Hematopoietic multipotent progenitor cell treated with erythropoietin and hydrocortisone succinate and interleukin-3 and kit ligand, for 15 days (in vitro differentiated cells): ENCODE measurements at regions not wholly inside any gene's neighbourhood (a gene's known extent, or its start where the extent isn't known, plus 50 kb on each side); places are given as distances from the start of the nearest gene placed in this dataset.

Experiments
- DNase-seq: peaks from one replicate; pipeline ENCODE4 v3.0.0-alpha.2; 2015; ENCODE audit warnings: low spot score

- DNase-seq, result no peak
These were observed 85.2 kb downstream of the NR2F2 start for GRCh38 chr15:96415513-96416217.

DNA sequence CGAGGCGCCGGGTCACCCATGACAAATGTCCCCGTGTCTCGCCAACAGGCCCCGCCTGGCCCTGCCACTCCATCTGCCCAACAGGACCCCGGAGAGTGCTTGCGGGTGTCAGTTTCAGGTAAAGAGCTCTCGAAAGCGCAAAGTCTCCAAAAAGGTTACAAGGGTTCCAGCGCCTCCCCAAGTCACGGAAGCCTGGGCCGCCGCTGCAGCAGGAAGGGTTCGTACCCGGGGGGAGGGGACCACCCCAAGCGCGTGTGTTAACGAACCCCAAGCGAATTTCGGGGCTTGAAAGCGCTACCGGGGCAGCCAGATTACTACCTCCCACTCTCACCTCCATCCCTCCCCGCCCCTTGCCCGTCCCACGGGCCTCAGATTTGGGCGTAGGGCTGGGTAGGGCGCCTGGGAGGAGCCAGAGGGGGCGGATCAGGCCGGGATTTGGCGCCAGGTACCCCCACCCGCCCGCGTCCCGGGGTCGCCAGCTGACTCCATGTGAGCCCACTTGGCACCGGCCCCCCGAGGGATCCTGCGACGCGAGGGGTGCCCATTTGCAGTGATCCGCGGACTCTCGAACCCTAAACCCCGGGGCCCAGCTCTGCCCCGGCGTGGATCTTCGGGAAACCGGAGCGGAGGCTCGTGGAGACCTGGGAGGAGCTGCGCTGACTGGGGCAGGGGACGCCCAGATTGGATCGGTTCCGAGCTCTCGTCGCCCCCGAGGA lies 85.9 kb downstream of the NR2F2 start:
- no peak for DNase-seq

GRCh38 chr15:96416934-96417759 lies 86.6 kb downstream of the NR2F2 start:
- no peak for DNase-seq

GRCh38 chr15:96417760-96418130 lies 87.2 kb downstream of the NR2F2 start:
- no peak for DNase-seq

- no peak for DNase-seq
These were observed 87.6 kb downstream of the NR2F2 start for GRCh38 chr15:96418146-96418545.

DNA sequence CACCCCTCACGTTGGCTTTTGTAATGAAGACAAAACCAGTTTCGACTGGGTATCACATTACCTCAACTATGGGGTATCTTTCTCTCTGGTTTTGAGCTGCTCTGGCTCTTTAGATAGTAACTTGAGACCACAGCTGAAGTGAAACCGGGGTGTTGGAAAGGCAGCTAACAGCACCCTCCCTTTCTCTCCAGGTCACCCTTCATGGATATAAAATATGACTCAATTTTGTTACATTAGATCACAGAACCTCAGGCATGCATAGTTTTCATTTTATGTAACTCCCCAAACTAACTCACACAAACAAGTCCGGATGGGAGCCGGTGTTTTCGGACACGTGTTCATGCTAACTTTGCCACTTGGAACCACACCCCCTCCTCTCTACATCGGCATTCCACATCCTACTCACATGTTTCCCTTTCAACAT lies 90.7 kb downstream of the NR2F2 start:
- DNase-seq, result no peak

DNA sequence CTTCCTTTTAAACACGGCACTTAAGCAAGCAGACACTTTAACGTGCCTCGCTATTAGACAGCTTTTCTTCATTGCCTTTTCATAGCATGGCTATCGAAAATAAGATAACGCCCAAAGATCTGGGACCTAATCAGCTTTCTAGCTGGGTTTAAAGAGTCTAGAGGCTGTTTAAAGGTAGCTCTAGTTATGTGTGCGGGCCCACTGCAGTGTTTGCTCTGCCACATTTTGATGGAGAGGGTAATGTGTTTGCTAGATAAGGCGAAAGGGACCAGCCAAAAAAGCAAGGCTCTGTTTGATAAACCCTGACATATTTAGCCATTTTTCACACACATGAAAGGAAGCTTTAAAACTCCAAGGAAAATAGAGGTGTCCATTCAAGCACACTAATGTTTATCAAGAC lies 91.6 kb downstream of the NR2F2 start:
- DNase-seq, result no peak

DNA sequence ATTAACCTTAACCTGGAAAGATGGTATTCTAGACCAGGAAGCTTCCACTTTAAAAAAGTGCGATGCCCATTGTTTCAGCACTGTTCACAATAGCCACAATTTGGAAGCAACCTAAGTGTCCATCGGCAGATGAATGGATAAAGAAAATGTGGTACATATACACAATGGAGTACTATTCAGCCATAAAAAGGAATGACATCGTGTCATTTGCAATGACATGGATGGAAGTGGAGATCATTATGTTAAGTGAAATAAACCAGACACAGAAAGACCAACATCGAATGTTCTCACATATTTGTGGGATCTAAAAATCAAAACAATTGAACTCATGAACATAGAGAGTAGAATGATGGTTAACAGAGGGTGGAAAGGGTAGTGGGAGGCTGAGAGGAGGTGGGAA lies 94.2 kb downstream of the NR2F2 start:
- DNase-seq, result no peak

DNA sequence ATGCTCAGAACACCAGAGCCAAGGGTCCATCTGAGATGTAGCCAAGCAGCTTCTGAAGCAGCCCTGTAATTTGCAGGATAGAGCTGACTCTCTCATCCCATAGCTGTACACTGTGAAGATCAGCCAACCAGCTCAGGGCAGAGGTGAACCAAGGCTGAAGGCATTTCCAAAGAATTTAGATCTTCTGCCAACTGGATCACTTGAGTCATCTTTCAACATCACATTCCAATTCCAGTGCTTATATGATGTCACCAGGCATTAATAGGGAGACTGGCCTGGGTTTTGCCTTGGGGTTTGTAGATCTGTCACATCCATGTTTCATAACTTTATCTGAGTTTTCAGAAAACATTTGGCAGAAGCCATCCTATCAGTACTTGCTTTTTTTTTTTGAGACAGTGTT lies 98.2 kb downstream of the NR2F2 start:
- no peak for DNase-seq

DNA sequence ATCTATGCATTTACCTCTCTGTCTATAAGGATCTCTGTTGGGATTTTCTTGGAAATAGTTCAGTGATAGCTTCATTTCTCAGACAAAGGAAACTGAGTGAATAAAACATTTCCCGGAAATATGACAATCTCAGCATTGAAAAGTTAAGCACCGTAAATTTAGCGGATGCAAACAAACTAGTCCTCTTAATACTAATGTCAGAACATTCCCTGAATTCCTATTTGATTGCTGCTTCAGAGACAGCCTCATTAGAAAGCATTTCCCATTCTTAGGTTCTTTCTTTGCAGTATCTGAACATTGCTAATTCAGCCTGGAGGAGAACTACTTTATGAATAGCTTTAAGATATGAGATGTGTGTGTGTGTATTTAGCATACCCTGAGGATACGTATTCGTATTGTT lies 101.3 kb downstream of the NR2F2 start:
- no peak for DNase-seq

DNA sequence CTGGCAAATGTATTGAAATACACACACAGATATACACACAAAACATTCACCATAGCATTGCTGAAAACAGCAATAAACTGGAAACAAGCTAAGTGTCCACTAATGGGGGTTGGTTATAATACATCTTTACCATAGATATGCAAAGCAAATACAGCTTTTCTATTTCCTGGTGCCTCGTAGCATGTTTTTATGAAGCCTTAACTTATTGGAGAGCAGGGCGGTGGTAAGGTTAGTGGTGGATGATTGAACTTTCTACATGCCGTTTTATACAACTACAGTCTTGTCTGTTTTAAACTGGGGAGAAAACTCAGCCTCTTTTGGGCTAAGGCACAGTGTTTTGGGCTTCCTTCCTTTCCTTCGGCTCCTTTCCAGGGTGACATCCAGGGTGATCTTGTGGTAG lies 104.5 kb downstream of the NR2F2 start:
- DNase-seq, result no peak

DNA sequence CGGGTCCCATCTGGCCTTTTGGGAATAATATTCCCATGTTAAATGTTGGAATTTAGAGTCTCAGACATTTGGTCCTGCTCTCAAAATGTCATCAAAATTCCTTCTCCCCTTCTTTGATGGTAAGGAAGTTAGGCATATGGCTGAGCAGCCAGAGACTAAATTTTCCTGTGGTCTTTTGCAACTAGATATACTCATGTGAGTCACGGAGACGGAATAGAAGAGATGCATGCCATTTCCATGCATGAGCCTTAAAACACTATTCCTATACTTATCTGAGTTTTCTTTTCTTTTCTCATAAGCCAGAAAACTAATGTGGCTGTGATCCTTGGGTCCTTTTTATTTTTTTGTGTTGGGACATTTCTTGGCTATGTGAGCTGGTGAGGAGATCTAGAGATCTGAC lies 105.3 kb downstream of the NR2F2 start:
- no peak for DNase-seq

DNA sequence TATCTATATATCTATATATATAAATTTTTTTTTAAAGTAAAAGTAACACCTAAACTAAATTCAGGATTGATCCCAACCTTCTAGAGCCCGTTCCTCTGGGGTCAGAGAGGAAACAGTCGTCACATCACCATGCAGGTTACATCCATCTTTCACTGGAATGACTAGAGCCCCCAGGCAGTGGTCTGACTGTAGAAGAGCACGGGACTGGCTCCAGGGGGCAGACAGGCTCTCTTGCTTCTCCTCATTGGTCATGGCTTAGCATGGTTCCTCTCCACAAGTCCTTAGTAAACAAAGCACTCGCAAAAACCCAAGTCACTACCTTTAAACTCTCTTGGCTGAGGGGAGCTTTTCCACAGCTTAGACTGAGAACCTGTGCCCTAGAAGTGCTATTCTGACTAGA lies 110.5 kb downstream of the NR2F2 start:
- DNase-seq, result no peak

GRCh38 chr15:96442076-96442475 lies 111.6 kb downstream of the NR2F2 start:
- no peak for DNase-seq

DNA sequence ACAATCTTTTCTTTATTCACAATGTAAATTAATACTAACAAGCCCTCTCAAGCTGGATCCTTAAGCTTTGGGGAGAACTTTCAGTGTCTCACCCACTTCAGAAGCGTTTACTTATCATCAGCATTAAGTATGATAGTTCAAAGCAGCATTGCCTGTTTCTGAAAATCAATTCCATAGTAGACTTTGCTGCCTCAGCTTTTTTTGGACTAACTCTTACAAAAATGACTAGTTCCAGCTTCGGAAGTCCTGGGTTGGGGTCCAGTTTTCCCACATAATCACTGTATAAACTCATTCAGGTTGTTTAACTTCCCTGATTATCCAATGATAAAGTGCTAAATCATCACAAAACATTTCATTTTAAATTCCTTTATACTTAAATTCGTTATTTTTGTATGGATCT lies 114.4 kb downstream of the NR2F2 start:
- DNase-seq, result no peak

DNA sequence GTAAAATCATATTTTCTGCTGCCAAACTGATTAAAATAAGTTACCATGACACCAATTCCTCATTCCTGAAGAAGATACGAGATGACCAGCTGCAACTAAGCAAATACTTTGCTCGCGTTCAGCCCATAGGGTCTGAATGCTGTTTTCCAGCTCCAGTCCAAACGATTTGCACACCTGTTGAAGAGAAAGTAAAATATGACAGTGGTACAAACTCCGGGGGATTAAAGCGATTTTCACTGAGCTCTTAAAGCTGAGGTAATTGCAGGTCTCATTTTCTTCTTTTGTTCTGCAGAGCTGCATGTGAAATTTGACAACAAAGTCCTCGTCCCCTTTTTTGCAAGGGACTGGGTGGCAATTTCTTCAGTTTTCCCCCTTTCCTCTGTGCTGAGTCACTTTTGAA lies 118.4 kb downstream of the NR2F2 start:
- no peak for DNase-seq

GRCh38 chr15:96457841-96458240 lies 127.3 kb downstream of the NR2F2 start:
- DNase-seq, result no peak

DNA sequence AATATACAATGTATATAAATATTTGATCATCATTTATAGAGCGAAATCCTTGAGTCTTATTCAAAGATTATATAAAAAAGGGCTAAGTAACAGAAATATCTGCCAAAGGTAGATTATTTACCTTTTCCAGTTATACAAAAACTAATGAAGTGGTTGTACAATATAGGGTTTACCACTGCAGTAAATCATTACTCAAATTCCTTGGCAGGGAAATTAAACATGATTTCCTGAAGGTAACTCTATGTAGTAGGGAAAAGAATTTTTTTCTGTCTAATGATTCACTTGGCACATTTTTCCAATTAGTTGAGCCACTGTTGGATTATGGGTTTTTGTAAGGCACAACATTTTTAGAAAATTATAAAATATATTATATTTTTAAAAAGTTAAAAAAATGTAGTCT lies 129.6 kb downstream of the NR2F2 start:
- DNase-seq, result no peak

GRCh38 chr15:96462768-96463750 lies 132.6 kb downstream of the NR2F2 start:
- no peak for DNase-seq

GRCh38 chr15:96466389-96466947 lies 136.0 kb downstream of the NR2F2 start:
- DNase-seq, result no peak

GRCh38 chr15:96468036-96468435 lies 137.5 kb downstream of the NR2F2 start:
- DNase-seq, result no peak
